GM18861 (cell line): ENCODE measurements at regions not wholly inside any gene's neighbourhood (a gene's known extent, or its start where the extent isn't known, plus 50 kb on each side); places are given as distances from the start of the nearest gene placed in this dataset.

Experiments
- ATAC-seq: cut with Tn5 transposase; IDR thresholded peaks from one replicate; pipeline ENCODE4 v1.9.1; 2021; ENCODE audit not compliant: unreplicated experiment

- no peak for ATAC-seq
Observed at GRCh38 chrX:94041881-94042280, 367.9 kb downstream of the FAM133A start.

DNA sequence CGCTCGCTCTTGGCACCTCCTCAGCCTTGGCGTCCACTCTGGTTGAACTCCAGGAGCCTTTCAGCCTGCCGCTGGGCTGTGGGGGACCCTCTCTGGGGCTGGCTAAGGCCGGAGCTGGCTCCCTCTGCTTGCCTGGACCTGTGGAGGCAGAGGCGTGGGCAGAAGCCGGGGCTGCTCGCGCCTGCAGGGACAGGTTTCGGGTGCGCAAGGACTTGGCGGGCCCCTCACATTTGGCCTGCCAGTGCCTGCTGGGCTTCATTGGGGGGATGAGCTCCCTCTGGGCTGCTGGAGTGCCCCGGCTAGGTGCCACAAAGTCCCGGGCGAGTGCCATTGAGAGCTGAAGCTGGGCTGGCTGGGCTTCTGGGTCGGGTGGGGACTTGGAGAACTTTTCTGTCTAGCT lies 371.7 kb downstream of the FAM133A start:
- ATAC-seq = no peak

- no peak for ATAC-seq
Observed at GRCh38 chrX:94051926-94052325, 377.9 kb downstream of the FAM133A start.

GRCh38 chrX:94053575-94053974 lies 379.6 kb downstream of the FAM133A start:
- no peak for ATAC-seq

DNA sequence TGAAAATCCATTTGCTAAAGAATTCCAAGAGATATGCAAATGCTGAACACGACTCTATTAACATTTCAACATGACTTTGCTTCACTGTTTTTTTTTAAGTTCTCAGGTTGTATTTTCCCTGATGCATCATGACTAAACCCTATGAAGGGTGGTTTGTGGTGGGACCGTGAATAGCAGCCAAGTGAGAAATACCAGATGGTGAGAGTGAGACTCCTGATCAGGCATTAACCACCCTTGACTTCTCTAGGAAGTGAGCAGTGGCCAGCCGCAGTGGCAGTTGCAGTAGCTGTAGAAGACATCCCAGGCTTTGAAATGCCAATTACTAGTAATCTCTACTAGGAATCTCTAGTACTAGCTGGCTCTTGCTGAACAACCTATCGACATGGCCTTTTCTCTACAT lies 383.4 kb downstream of the FAM133A start:
- no peak for ATAC-seq

- peak; percentile 49 for ATAC-seq
Observed at GRCh38 chrX:94058728-94059382, 384.8 kb downstream of the FAM133A start.

GRCh38 chrX:94065091-94065490 lies 391.1 kb downstream of the FAM133A start:
- ATAC-seq = no peak

DNA sequence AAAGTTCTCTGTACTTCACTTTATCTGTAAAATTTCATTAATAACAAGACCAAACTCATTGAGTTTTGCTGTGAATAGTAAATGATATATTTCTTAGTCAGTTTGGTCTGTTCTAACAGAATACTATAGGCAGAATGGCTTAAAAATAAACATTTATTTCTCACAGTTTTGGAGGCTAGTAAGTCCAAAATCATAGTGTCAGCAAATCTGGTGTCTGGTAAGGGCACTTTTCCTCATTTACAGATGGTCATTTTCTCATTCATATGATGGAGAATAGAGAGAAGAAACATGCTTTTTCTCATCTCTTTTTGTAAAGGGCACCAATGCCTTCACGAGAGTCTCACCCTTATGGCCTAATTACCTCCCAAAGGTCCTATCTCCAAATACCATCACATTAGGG lies 415.1 kb downstream of the FAM133A start:
- no peak for ATAC-seq

DNA sequence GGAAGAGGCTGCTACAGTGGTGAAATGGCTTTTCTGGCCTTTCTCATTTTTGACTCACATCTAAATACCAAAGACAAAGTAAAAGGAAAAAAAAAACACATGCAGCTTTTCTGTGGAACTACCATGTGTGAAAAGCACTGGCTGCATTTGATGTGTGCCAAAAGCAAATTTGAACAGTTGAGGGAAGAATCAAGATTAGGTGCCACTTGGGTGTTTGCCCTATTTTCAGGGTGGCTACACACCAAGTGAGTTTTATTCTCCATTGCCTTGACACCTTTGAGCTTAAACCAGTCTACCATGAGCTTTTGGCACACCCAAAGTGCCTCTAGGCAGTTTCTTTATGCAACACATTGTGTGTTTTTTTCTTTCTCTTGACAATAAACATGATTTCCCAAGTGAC lies 423.9 kb downstream of the FAM133A start:
- no peak for ATAC-seq

GRCh38 chrX:94107981-94108380 lies 434.0 kb downstream of the FAM133A start:
- ATAC-seq = no peak

GRCh38 chrX:94114362-94114761 lies 440.4 kb downstream of the FAM133A start:
- ATAC-seq = no peak

DNA sequence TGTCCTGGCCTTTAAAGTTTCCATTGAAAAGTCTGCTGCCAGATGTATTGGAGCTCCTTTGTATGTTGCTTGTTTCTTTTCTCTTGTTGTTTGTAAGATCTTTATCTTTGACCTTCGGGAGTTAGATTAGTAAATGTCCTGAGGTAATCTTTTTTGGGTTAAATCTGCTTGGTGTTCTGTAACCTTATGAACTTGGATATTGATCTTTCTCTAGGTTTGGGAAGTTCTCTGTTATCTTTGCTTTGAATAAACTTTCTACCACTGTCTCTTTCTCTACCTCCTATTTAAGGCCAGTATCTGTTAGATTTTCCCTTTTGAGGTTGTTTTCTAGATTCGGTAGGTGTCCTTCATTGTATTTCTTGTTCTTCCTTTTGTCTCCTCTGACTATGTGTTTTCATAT lies 447.8 kb downstream of the FAM133A start:
- no peak for ATAC-seq

DNA sequence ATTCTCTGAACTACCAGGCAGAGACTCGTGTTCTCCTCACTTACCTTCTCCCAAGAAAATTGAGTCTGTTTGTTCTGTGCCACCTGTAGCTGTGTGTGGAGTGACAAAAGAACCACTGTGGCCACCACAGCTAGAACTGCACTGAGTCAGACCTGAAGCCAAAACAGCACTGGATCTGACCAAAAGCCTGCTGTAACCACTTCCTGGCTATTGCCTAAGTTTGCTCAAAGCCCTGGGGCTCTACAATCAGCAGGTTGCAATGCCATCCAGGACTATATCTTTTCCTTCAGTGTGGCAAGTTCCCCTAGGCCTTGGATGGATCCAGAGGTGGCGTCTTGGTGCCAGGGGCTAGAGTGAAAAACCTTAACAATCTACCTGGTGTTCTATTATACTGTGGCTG lies 449.1 kb downstream of the FAM133A start:
- ATAC-seq = no peak

DNA sequence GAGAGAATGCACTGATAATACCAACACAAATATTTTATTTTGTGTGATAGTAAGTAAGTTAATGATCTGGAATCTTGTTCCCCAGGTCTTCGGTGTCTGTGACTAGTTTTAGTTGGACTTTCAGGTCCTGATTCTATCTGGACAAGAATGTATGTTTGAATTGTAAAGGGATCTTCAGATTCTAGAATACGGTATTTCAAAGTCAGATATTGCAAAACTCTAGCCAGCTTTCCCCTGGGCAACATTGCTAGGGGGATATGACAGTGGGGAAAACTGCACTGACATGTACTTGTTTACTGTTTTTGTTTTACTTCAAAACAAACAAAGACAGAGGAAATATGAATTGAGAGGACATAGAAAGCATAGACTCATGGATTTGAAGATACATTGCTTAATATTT lies 489.0 kb downstream of the FAM133A start:
- ATAC-seq = no peak

- ATAC-seq = no peak
Observed at GRCh38 chrX:94178145-94178788, 504.3 kb downstream of the FAM133A start.

- no peak for ATAC-seq
Observed at GRCh38 chrX:94204524-94204923, 530.5 kb downstream of the FAM133A start.

DNA sequence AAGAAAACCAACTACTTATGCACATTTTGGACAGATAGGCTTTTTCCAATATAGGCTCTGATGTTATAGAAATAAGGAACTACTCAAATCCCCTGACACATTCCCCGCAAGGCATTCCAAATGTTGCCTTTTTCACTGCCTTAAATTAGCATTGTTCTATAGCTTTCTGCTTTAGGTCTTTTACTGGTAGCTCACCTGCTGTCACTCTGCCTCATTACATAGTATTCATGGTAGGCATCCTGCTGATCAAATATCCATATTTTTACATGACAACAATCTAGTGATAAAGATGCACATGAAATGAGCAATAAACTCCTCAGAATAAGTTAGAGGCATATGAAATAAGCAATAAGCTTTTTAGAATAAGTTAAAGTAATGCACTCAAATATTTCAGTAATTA lies 542.7 kb downstream of the FAM133A start:
- no peak for ATAC-seq

- no peak for ATAC-seq
Observed at GRCh38 chrX:94252211-94252610, 578.2 kb downstream of the FAM133A start.

DNA sequence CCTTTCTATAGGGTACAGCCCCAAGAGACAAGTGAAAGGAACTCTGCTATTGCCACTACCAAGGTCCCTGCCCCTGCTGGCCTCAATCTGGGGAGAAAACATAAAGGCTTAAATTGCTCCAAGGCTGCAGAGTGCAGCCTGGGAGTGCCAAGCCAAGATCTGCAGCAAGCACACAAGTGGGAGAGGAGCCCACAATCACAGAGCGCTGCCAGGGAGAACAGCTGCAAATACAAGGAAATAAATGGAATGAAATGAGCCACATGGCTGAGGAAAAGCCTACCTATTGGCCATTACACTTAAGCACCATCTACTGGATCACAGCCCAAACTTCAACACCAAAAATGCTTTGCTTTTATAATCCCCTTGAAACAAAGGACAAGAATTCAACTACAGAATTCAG lies 582.4 kb downstream of the FAM133A start:
- ATAC-seq = no peak

GRCh38 chrX:94265323-94265722 lies 591.3 kb downstream of the FAM133A start:
- ATAC-seq = no peak

DNA sequence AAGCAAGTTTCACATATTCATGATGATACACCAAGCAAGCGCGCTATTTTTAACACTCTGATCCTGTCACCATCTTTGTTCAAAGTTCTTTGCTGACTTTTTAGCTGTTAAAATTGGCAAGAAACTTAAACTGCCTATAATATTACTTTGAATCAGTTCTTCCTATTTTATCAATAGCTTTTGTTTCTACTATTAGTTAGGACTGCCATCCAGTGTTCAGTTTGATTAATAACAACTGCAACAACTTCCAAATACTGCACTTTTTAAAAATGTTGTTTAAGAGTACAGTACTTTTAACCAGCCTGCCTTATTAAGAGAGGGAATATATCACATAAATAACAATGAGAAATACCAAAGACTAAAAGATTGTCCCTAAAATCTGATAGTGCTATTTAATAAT lies 614.3 kb downstream of the FAM133A start:
- ATAC-seq = no peak

- ATAC-seq = no peak
Observed at GRCh38 chrX:94288972-94289371, 615.0 kb downstream of the FAM133A start.

DNA sequence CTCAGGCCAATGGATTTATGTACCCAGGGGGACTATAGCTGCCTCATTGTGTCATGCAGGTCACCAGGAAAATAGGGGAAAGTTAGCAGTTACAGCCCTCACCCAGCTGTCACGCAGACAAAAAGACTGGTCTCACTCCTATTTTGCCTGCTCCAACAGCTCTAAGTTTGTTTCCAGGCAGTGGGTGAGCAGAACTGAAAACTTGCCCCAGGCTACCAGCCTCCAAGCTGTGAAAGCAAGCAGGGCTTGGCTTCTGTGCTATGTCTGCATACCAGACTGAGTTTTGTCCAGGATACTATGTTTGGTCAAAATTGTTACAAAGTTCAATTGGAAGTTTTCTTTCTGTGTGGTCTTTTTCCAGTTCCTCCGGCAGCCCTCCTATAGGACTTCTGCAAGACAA lies 628.4 kb downstream of the FAM133A start:
- ATAC-seq = no peak
